HEK293T (cell line): ENCODE measurements at regions not wholly inside any gene's neighbourhood (a gene's known extent, or its start where the extent isn't known, plus 50 kb on each side); places are given as distances from the start of the nearest gene placed in this dataset.

Experiments used
- FOXK2 ChIP-seq: fragments of 450-650 bp; IDR thresholded peaks from 2 replicates; pipeline ENCODE4 v1.6.1; 2016; ENCODE audit warnings: mild to moderate bottlenecking
- ZNF384 ChIP-seq: fragments of 450-650 bp; IDR thresholded peaks from 2 replicates; pipeline ENCODE4 v1.6.1; 2016

GRCh38 chr17:22704674-22705073 is 1012.4 kb downstream of the KCNJ18 start:
- TF ChIP-seq FOXK2 (no peak), ZNF384 (no peak)
